HG03095 (cell line): ENCODE measurements at regions not wholly inside any gene's neighbourhood (a gene's known extent, or its start where the extent isn't known, plus 50 kb on each side); places are given as distances from the start of the nearest gene placed in this dataset.
"Not testable (repeated sequence)": the region's sequence is repeated elsewhere in the genome, so short reads cannot be mapped to it uniquely, and the experiment has no call there.

Experiments used
- ATAC-seq: cut with Tn5 transposase; IDR thresholded peaks from one replicate; pipeline ENCODE4 v1.9.1; 2021; ENCODE audit warnings: moderate library complexity; ENCODE audit not compliant: unreplicated experiment

- ATAC-seq, result no peak
Observed at GRCh38 chr14:106511800-106512198, 985.4 kb downstream of the TMEM121 start.

- ATAC-seq, result no peak
Observed at GRCh38 chr14:106513302-106513701, 986.9 kb downstream of the TMEM121 start.

DNA sequence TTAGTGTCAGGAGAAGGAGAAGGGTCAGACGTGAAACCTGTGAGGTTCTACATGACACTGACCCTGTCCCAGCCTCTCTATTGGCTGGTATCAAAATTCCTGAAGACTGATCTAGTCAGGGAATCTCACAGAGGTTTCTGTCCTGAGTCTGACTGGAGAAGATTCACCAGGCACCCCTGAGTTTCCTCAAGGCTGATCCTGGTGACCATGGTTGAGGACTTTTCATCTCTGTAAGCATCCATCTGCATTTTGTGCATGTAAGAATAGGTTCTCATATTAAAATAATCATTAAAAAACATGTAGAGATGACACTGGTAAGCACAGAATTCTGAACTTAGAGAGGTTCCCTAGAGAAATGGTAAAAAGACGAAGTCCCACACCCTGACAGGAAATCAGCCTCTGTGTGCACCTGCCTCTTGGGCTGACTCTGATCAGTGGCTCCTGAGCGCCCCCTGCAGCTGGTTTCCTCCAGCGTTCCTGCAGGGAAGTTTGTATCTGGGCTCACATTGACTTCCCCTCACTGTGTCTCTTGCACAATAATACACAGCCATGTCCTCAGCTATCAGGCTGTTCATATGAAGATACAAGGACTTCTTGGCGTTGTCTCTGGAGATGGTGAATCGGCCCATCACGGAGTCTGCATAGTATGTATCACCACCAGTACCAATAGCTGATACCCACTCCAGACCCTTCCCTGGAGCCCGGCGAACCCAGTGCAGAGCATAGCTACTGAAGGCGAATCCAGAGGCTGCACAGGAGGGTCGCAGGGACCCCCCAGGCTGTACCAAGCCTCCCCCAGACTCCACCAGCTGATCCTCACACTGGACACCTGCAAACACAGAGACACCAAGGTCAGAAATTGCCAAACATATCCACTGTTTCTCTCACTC is 991.9 kb downstream of the TMEM121 start:
- ATAC-seq, result no peak

GRCh38 chr14:106522118-106522517 is 995.7 kb downstream of the TMEM121 start:
- ATAC-seq, result not testable (repeated sequence)

DNA sequence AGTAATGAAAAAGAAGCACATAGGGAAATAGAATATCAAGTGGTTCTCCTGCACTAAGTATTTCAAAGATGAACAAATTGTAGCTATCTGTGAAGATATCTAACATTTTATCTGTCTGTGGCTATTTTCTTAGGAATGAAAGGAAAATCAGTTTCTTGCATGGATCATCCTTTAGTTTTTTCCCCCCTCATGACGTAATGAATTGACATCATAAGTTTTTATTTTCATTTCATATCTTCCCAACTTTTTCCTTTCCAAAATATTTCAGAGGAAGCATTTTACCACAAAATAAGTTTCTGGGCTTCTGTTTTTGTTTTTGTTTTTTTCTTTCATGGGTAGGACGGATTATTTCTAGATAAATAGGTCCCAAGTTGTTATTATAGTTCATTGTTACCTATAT is 996.6 kb downstream of the TMEM121 start:
- no peak for ATAC-seq

GRCh38 chr14:106528717-106529116 is 1002.3 kb downstream of the TMEM121 start:
- ATAC-seq, result no peak

DNA sequence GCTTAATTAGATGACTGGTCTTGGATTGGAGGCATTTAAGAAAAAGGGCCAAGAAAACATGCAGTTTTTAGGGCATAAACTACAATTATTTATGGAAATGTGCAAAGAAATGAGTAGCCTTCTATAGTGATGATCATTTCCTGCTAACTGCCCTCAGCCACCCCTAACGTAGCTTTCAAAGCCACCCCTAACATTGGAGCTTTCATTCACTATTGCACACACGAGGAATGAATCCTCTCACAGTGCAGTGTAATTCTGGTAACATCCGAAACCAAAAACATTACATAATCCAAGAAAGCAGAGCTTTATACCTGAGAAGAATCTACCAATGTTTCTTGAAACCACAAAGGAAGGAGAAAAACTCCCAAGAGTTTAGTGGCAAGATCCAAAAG is 1003.6 kb downstream of the TMEM121 start:
- no peak for ATAC-seq

DNA sequence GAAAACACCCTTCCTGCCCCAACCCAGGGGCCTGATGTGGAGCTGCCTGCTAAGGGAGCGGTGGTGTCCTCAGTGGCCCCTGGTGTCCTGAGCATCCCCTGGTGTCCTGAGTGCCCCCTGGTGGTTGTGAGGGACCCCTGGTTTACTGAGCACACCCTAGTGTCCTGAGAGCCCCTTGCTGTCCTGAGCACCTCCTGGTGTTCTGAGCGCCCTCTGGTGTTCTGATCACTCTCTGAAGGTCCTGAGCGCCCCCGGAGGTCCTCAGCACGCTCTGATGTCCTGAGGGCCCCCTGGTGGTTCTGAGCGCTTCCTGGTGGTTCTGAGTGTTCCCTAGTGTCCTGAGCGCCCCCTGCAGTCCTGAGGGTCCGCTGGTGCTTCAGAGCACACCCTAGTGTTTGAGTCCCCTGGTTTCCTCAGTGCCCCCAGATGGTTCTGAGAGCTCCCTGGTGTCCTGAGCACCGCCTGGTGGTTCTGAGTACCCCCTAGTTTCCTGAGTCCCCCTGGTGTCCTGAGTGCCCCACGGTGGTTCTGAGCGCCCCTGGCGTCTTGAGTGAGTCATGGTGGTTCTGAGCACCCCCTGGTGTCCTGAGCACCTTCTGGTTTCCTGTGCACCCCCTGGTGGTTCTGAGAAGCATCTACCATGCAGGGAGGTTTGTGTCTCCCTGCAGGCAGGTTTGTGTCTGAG is 1004.2 kb downstream of the TMEM121 start:
- ATAC-seq, result peak; percentile 85

DNA sequence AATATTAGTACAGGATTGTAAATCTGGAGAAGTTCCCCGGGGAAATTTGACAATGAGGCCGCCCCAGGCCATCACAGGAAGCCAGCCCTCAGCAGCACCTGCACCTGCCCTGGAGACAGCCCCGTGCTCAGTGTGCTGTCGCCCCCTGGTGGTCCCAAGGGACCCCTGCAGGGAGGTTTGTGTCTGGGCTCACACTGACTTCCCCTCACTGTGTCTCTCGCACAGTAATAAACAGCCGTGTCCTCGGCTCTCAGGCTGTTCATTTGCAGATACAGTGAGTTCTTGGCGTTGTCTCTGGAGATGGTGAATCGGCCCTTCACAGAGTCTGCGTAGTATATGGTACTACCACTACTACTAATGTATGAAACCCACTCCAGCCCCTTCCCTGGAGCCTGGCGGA is 1011.2 kb downstream of the TMEM121 start:
- ATAC-seq, result not testable (repeated sequence)

GRCh38 chr14:106538201-106538600 is 1011.8 kb downstream of the TMEM121 start:
- ATAC-seq, result no peak

DNA sequence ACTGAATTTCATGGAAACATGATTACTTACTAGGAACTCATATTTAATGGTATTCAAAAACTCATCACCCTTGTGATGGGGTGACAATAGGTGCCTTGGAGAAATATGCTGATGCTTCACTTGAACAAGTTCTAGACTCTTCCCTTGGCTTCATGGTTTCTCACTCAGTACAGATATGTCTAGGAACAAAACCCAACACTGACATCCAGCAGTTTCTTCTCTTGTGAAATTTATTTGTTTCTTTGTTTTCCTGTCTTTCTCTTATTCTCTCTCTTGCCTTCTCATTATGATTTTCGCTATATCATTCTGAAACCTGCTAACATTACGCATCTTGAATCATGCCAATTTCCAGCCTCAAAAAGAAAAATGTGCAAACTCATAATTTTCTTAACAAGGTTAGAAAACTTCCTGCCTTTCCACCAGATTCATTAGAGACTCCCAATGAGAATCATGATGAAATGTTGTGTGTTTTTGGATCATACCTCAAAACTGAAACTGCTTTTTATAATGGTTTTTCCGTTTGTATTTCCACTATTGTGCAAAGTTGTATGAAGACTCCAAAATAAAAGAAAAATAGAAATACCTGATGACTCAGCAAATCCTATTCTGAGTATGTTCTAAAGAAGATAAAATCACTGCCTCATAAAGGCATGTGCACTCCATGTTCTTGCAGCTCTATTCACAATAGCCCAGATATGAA is 1021.5 kb downstream of the TMEM121 start:
- no peak for ATAC-seq

DNA sequence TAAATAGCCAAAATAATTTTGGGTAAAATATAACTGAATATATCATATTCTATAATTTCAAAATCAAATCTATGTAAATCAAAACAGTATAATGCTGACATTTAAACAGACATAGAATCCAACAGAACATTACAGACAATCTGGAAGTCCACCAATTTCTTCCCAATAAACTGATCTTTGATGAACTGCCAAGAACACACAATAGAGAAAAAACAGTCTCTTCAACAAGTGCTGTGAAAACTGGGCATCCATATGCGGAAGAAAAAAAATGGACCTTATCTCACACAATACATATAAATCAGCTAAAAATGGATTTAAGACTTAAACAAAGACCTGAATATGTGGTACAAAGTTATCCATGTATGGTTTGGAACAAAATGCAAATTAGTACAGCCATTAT is 1022.7 kb downstream of the TMEM121 start:
- ATAC-seq, result no peak

DNA sequence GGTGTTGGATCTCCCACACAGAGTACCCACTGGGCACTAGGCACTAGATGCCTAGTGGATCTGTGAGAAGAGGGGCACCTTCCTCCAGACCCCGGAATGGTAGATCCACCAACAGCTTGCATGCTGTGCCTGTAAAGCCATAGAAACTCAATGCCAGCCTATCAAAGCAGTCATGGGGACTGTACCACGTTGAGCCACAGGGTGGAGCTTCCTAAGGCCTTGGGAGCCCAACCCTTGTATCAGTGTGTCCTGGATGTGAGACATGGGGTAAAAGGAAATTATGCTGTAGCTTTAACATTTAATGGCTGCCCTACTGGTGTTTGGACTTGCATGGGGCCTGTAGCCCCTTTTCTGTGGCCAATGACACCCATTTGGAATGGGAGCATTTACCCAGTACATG is 1024.9 kb downstream of the TMEM121 start:
- no peak for ATAC-seq

- ATAC-seq, result not testable (repeated sequence)
Observed at GRCh38 chr14:106556211-106556610, 1029.8 kb downstream of the TMEM121 start.

- ATAC-seq, result no peak
Observed at GRCh38 chr14:106556665-106557289, 1030.4 kb downstream of the TMEM121 start.

GRCh38 chr14:106562451-106562850 is 1036.1 kb downstream of the TMEM121 start:
- no peak for ATAC-seq

DNA sequence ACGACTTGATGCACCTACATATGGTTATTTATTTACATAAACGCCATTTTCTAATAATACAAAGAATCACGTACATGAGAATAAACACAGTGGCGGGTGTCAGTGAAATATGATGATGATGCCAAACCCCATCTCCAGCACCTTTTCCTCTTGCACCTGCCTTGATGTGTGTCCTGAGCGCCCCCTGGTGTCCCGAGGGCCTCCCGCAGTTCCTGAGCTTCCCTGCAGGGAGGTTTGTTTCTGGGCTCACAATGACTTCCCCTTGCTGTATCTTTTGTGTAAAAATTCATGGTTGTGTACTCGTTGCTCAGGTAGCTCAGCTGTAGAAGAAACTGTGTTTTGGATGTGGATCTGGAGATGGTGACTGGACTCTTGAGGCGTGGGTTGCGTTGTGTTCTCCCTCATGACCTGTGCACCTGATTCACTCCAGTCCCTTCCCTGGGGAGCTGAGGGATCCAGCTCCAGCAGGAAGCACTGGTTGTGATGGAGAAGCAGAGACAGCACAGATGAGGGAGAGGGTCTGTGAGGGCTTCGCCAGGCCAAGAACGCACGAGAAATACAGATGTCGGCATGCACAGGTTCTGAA is 1037.8 kb downstream of the TMEM121 start:
- no peak for ATAC-seq

DNA sequence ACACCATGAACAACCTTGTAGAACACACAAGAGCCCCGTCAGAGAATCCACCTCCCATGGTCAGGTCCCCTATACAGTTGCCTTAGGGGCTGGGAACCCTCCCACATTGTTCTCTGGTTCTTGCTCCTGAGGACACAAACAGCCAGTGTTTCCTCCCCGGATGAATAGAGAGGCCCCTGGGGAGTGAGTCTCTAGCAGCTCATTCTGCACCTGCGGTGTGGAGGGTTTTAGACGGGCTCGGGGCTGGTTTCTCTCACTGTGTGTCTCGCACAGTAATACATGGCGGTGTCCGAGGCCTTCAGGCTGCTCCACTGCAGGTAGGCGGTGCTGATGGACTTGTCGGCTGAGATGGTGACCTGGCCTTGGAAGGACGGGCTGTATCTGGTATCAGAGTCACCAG is 1052.1 kb downstream of the TMEM121 start:
- no peak for ATAC-seq

- ATAC-seq, result no peak
Observed at GRCh38 chr14:106579084-106579483, 1052.7 kb downstream of the TMEM121 start.

- ATAC-seq, result no peak
Observed at GRCh38 chr14:106585692-106586091, 1059.3 kb downstream of the TMEM121 start.
